H9 (cell line): ENCODE measurements at regions not wholly inside any gene's neighbourhood (a gene's known extent, or its start where the extent isn't known, plus 50 kb on each side); places are given as distances from the start of the nearest gene placed in this dataset.
A peak's percentile ranks its signal among the peaks of the same experiment; 100 is the strongest.

Experiments used
- DNase-seq: peaks from one replicate; pipeline ENCODE4 v3.0.0-alpha.2; 2017
- H2AFZ ChIP-seq: one replicate; pipeline ENCODE4 v1.6.1; 2013; ENCODE audit warnings: mild to moderate bottlenecking, low read length, control low read depth, moderate library complexity
- H2AK5ac ChIP-seq: 2 replicates; pipeline ENCODE4 v1.6.1; 2013; ENCODE audit warnings: low read length, control low read depth, mixed read lengths; ENCODE audit not compliant: insufficient read length
- H2BK120ac ChIP-seq: one replicate; pipeline ENCODE4 v1.6.1; 2013; ENCODE audit warnings: low read depth, mild to moderate bottlenecking, low read length, control low read depth, inconsistent platforms; ENCODE audit not compliant: poor library complexity, severe bottlenecking
- H2BK12ac ChIP-seq: 2 replicates; pipeline ENCODE4 v1.6.1; 2013; ENCODE audit warnings: low read length, control low read depth, mixed read lengths, low read depth; ENCODE audit not compliant: insufficient read length
- H2BK15ac ChIP-seq: 2 replicates; pipeline ENCODE4 v1.6.1; 2013; ENCODE audit warnings: low read depth, low read length, control low read depth
- H2BK20ac ChIP-seq: one replicate; pipeline ENCODE4 v1.6.1; 2013; ENCODE audit warnings: low read depth, mild to moderate bottlenecking, low read length, control low read depth, inconsistent platforms; ENCODE audit not compliant: poor library complexity, severe bottlenecking
- H2BK5ac ChIP-seq: 2 replicates; pipeline ENCODE4 v1.6.1; 2013; ENCODE audit warnings: low read length, control low read depth, mixed read lengths; ENCODE audit not compliant: insufficient read length
- H3K14ac ChIP-seq: 2 replicates; pipeline ENCODE4 v1.6.1; 2013; ENCODE audit warnings: low read length, control low read depth; ENCODE audit not compliant: insufficient read depth
- H3K18ac ChIP-seq: 2 replicates; pipeline ENCODE4 v1.6.1; 2013; ENCODE audit warnings: low read depth, mild to moderate bottlenecking, mixed read lengths, low read length, control low read depth; ENCODE audit not compliant: insufficient read length
- H3K23ac ChIP-seq: 2 replicates; pipeline ENCODE4 v1.6.1; 2013; ENCODE audit warnings: low read length, control low read depth, mixed read lengths, low read depth; ENCODE audit not compliant: insufficient read length
- H3K23me2 ChIP-seq: 2 replicates; pipeline ENCODE4 v1.6.1; 2013; ENCODE audit warnings: low read depth, mild to moderate bottlenecking, mixed read lengths, low read length, control low read depth; ENCODE audit not compliant: insufficient read length, poor library complexity, severe bottlenecking
- H3K27ac ChIP-seq: 2 replicates; pipeline ENCODE4 v1.5.1; 2013; ENCODE audit warnings: low read length, control low read depth, mixed read lengths, low read depth; ENCODE audit not compliant: insufficient read length
- H3K27me3 ChIP-seq: 2 replicates; pipeline ENCODE4 v1.6.1; 2013; ENCODE audit warnings: low read length, control low read depth, inconsistent platforms; ENCODE audit not compliant: insufficient read depth
- H3K4ac ChIP-seq: 2 replicates; pipeline ENCODE4 v1.6.1; 2013; ENCODE audit warnings: low read depth, mild to moderate bottlenecking, control low read depth, inconsistent platforms, low read length, moderate library complexity
- H3K4me1 ChIP-seq: 2 replicates; pipeline ENCODE4 v1.6.1; 2013; ENCODE audit warnings: low read length, control low read depth, inconsistent platforms; ENCODE audit not compliant: insufficient read depth
- H3K4me2 ChIP-seq: 2 replicates; pipeline ENCODE4 v1.6.1; 2013; ENCODE audit warnings: low read length, control low read depth, mixed read lengths; ENCODE audit not compliant: insufficient read length, insufficient read depth
- H3K56ac ChIP-seq: 2 replicates; pipeline ENCODE4 v1.6.1; 2013; ENCODE audit warnings: low read depth, mild to moderate bottlenecking, mixed read lengths, low read length, control low read depth; ENCODE audit not compliant: insufficient read length
- H3K79me1 ChIP-seq: 2 replicates; pipeline ENCODE4 v1.6.1; 2013; ENCODE audit warnings: low read depth, mild to moderate bottlenecking, moderate library complexity, low read length, control low read depth, inconsistent platforms; ENCODE audit not compliant: insufficient read depth, poor library complexity, severe bottlenecking
- H3K79me2 ChIP-seq: 2 replicates; pipeline ENCODE4 v1.6.1; 2013; ENCODE audit warnings: low read length, control low read depth, inconsistent platforms; ENCODE audit not compliant: insufficient read depth
- H3K9ac ChIP-seq: 2 replicates; pipeline ENCODE4 v1.6.1; 2013; ENCODE audit warnings: low read length, control low read depth, mixed read lengths; ENCODE audit not compliant: insufficient read length; ENCODE audit errors: extremely low read depth
- H3K9me3 ChIP-seq: one replicate; pipeline ENCODE4 v1.6.1; 2013; ENCODE audit warnings: low read depth, low read length, inconsistent platforms; ENCODE audit not compliant: control insufficient read depth
- H3T11ph ChIP-seq: one replicate; pipeline ENCODE4 v1.6.1; 2013; ENCODE audit warnings: mild to moderate bottlenecking, low read length, control low read depth, inconsistent platforms
- H4K20me1 ChIP-seq: one replicate; pipeline ENCODE4 v1.6.1; 2013; ENCODE audit not compliant: control insufficient read depth, insufficient read length, insufficient read depth
- H4K5ac ChIP-seq: 2 replicates; pipeline ENCODE4 v1.6.1; 2013; ENCODE audit warnings: low read depth, mild to moderate bottlenecking, mixed read lengths, low read length, control low read depth; ENCODE audit not compliant: insufficient read length
- H4K8ac ChIP-seq: replicated peaks from 2 replicates; pipeline ENCODE4 v1.6.1; 2013; ENCODE audit warnings: low read length, control low read depth, mixed read lengths, low read depth; ENCODE audit not compliant: insufficient read length
- H4K91ac ChIP-seq: 2 replicates; pipeline ENCODE4 v1.6.1; 2013; ENCODE audit warnings: low read depth, mild to moderate bottlenecking, moderate library complexity, mixed read lengths, low read length, control low read depth; ENCODE audit not compliant: insufficient read length
- H3K27ac Mint-ChIP-seq, 3 experiments: 2 replicates in 2 of 3; 3 replicates in 1 of 3; pipeline ENCODE4 v1.8.0; 2020 to 2021; ENCODE audit warnings: mixed read lengths in 3 of 3, mild to moderate bottlenecking in 1 of 3, moderate library complexity in 1 of 3
- H3K27me3 Mint-ChIP-seq: 2 replicates; pipeline ENCODE4 v1.8.0; 2021; ENCODE audit warnings: low read depth, mild to moderate bottlenecking, moderate library complexity, mixed read lengths
- H3K36me3 Mint-ChIP-seq, 3 experiments: 2 replicates in 2 of 3; 3 replicates in 1 of 3; pipeline ENCODE4 v1.8.0; 2020 to 2021; ENCODE audit warnings: low read depth in 3 of 3, mixed read lengths in 3 of 3; ENCODE audit not compliant: insufficient read depth in 1 of 3
- H3K4me1 Mint-ChIP-seq, 2 experiments: 2 replicates each; pipeline ENCODE4 v1.8.0; 2020; ENCODE audit warnings: mixed read lengths in 2 of 2
- H3K4me3 Mint-ChIP-seq, 2 experiments: 2 replicates in 1 of 2; 3 replicates in 1 of 2; pipeline ENCODE4 v1.8.0; 2020 to 2021; ENCODE audit warnings: mild to moderate bottlenecking in 2 of 2, mixed read lengths in 2 of 2, moderate library complexity in 1 of 2
- H3K9me3 Mint-ChIP-seq, 2 experiments: 2 replicates in 1 of 2; 3 replicates in 1 of 2; pipeline ENCODE4 v1.8.0; 2020; ENCODE audit warnings: mild to moderate bottlenecking in 2 of 2, mixed read lengths in 2 of 2, moderate library complexity in 1 of 2
- CTCF ChIP-seq: fragments of 200-600 bp; sonication (generic); conservative IDR thresholded peaks from 3 replicates; pipeline ENCODE4 v1.8.0; 2021; ENCODE audit warnings: antibody characterized with exemption, mild to moderate bottlenecking
- WGBS: extraction: QIAGEN DNeasy Blood & Tissue Kit; methylation state at CpG from one replicate; pipeline ENCODE4 v1.1.7; 2013; ENCODE audit warnings: missing lambda C conversion rate, low lambda C conversion rate, mixed read lengths; ENCODE audit not compliant: insufficient read length; ENCODE audit errors: extremely low coverage; 5-methylcytosine and 5-hydroxymethylcytosine counted together

GRCh38 chr11:41935241-41935640 is 475.8 kb upstream of the LRRC4C start:
- H3K36me3 Mint-ChIP-seq, result peaks cover 3 to 9% (median 5%) of the 10 kb centered on the region in 3 experiments; a peak in 5 of 7 replicates
- H4K5ac ChIP-seq, result no peak overlapping the region
- peak overlapping the region in 2 of 3 experiments; percentile 1 to 69; a peak in 2 of 7 replicates for H3K27ac Mint-ChIP-seq
- H3K4me3 Mint-ChIP-seq, result no peak overlapping the region
- no peak overlapping the region for H3T11ph ChIP-seq
- no peak overlapping the region for H3K4me2 ChIP-seq
- no peaks in the 10 kb centered on the region for H4K20me1 ChIP-seq
- H2AFZ ChIP-seq, result no peak overlapping the region
- H3K56ac ChIP-seq, result no peak overlapping the region
- H3K23me2 ChIP-seq, result no peaks in the 10 kb centered on the region
- no peaks in the 10 kb centered on the region for H3K79me2 ChIP-seq
- no peak overlapping the region for H3K9ac ChIP-seq
- no peaks in the 10 kb centered on the region for H3K27me3 ChIP-seq
- no peak overlapping the region for H4K8ac ChIP-seq
- H3K18ac ChIP-seq, result no peak overlapping the region
- no peak overlapping the region for H2BK20ac ChIP-seq
- no peak overlapping the region for H2BK120ac ChIP-seq
- H3K9me3 ChIP-seq, result no peaks in the 10 kb centered on the region
- no peaks in the 10 kb centered on the region; the same call in 1 of the 2 replicates for H3K4me1 ChIP-seq
- no peak overlapping the region for H2BK15ac ChIP-seq
- H3K4ac ChIP-seq, result no peak overlapping the region
- H2BK5ac ChIP-seq, result no peak overlapping the region
- H3K9me3 Mint-ChIP-seq, result peaks cover 10 to 11% of the 10 kb centered on the region in 2 experiments
- no peak overlapping the region for H2BK12ac ChIP-seq
- no peak for DNase-seq
- no peak overlapping the region for H3K23ac ChIP-seq
- no peaks in the 10 kb centered on the region for H3K27me3 Mint-ChIP-seq
- no peak for TF ChIP-seq CTCF
- no peak overlapping the region for H3K27ac ChIP-seq
- no CpG with 5 or more reads among the region's 1 CpG for WGBS
- H3K14ac ChIP-seq, result no peak overlapping the region
- no peak overlapping the region for H2AK5ac ChIP-seq
- H3K79me1 ChIP-seq, result no peaks in the 10 kb centered on the region
- H3K4me1 Mint-ChIP-seq, result peaks cover 15 to 19% of the 10 kb centered on the region in 2 experiments
- H4K91ac ChIP-seq, result no peak overlapping the region
